Activated naive CD8-positive, alpha-beta T cell treated with anti-CD3 and anti-CD28 coated beads, Interleukin-2, amount 10 ng/mL, durations not matched to agents 7 days and 5 days (primary cell): ENCODE measurements at regions not wholly inside any gene's neighbourhood (a gene's known extent, or its start where the extent isn't known, plus 50 kb on each side); places are given as distances from the start of the nearest gene placed in this dataset.

Source experiments
- ATAC-seq: fragments of 150-1000 bp; cut with Tn5 transposase; one replicate; pipeline ENCODE4 v1.10.0; 2021; ENCODE audit warnings: low read depth, moderate library complexity
- POLR2A ChIA-PET: fragments of 350-600 bp; sonication (Branson Sonifier 250); formaldehyde crosslinking; loops from one replicate; lab custom pipeline; 2021; ENCODE audit warnings: antibody characterized with exemption; lab: Charles Lee
- DNase-seq: peaks from one replicate; pipeline ENCODE4 v3.0.0; 2021
- H3K27ac Mint-ChIP-seq: one replicate; pipeline ENCODE4 v1.8.0; 2022; ENCODE audit warnings: mild to moderate bottlenecking, mixed read lengths
- H3K27me3 Mint-ChIP-seq: one replicate; pipeline ENCODE4 v1.8.0; 2022; ENCODE audit warnings: mild to moderate bottlenecking, moderate library complexity, mixed read lengths
- H3K36me3 Mint-ChIP-seq: one replicate; pipeline ENCODE4 v1.8.0; 2021; ENCODE audit warnings: mild to moderate bottlenecking, mixed read lengths
- H3K4me1 Mint-ChIP-seq: one replicate; pipeline ENCODE4 v1.8.0; 2021; ENCODE audit warnings: mixed read lengths
- H3K4me3 Mint-ChIP-seq: one replicate; pipeline ENCODE4 v1.8.0; 2022; ENCODE audit warnings: mild to moderate bottlenecking, moderate library complexity, mixed read lengths
- H3K9me3 Mint-ChIP-seq: one replicate; pipeline ENCODE4 v1.8.0; 2021; ENCODE audit warnings: mixed read lengths

DNA sequence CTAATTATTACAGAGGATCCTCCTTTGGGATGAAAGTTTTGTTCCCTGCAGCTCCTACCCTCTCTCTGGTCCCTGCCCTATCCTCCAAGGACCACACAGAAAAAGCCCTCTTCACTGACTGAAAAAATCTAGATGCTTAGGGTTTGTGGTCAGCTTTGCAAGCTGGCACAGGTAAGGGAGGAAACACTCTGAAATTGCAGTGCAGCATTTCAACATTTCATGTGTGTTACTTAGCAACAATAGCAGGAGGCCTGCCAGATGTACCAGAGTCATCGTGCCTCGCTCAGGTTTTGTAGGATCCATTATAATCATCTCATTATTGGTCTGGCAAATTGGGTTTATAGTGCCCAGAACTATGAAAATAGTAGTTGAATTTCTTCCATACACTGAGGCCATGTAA, 109.5 kb downstream of the PALM2AKAP2 start:
- ATAC-seq (no peak), DNase-seq (no peak)
- Mint-ChIP-seq H3K4me1 (peaks cover 17% of the 10 kb centered on the region), H3K27me3 (peaks cover 3% of the 10 kb centered on the region), H3K27ac (no peak overlapping the region), H3K4me3 (no peak overlapping the region), H3K9me3 (no peaks in the 10 kb centered on the region), H3K36me3 (no peaks in the 10 kb centered on the region)
- POLR2A ChIA-PET, result no interaction called here

DNA sequence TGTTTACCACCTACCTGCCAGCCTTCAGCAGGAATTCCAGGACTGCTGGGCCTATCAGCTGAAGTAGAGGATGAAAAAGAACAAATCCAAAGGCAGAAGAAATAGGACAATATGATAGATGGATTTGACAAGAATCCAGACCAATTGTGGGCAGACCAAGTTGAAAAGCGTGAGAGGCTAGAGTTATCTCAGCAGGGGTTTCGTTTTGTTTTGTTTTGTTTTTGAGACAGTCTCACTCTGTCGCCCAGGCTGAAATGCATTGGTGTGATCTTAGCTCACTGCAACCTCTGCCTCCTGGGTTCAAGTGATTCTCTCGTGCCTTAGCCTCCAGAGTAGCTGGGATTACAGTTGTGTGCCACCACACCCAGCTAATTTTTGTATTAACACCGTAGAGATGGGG, 113.2 kb downstream of the PALM2AKAP2 start:
- Mint-ChIP-seq H3K9me3 (no peaks in the 10 kb centered on the region), H3K36me3 (no peaks in the 10 kb centered on the region), H3K4me1 (peaks cover 9% of the 10 kb centered on the region), H3K27ac (no peak overlapping the region), H3K27me3 (peaks cover 15% of the 10 kb centered on the region), H3K4me3 (no peak overlapping the region)
- ATAC-seq (no peak), DNase-seq (no peak)
- POLR2A ChIA-PET, result no interaction called here

DNA sequence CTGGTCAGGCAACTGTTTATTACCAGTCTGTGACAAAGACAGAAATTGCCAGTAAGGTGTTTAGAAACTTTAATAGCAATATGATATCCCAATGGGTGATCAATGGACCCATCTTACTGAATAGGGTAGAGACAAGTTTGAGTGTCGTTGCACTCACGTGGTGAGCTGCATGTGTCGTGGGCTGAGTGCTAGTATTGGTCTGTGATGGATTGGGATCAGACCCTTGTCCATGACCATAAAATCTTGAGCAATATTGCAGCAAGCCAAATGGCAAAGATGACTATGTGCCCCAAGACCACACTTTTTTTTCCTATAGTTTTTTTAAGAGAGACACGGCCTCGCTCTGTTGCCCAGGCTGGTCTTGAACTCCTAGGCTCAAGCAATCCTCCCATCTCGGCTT, 114.5 kb downstream of the PALM2AKAP2 start:
- Mint-ChIP-seq H3K36me3 (no peaks in the 10 kb centered on the region), H3K9me3 (no peaks in the 10 kb centered on the region), H3K4me3 (no peak overlapping the region), H3K4me1 (peaks cover 9% of the 10 kb centered on the region), H3K27me3 (peaks cover 26% of the 10 kb centered on the region), H3K27ac (no peak overlapping the region)
- no peak for DNase-seq
- POLR2A ChIA-PET, result no interaction called here
- no peak for ATAC-seq

DNA sequence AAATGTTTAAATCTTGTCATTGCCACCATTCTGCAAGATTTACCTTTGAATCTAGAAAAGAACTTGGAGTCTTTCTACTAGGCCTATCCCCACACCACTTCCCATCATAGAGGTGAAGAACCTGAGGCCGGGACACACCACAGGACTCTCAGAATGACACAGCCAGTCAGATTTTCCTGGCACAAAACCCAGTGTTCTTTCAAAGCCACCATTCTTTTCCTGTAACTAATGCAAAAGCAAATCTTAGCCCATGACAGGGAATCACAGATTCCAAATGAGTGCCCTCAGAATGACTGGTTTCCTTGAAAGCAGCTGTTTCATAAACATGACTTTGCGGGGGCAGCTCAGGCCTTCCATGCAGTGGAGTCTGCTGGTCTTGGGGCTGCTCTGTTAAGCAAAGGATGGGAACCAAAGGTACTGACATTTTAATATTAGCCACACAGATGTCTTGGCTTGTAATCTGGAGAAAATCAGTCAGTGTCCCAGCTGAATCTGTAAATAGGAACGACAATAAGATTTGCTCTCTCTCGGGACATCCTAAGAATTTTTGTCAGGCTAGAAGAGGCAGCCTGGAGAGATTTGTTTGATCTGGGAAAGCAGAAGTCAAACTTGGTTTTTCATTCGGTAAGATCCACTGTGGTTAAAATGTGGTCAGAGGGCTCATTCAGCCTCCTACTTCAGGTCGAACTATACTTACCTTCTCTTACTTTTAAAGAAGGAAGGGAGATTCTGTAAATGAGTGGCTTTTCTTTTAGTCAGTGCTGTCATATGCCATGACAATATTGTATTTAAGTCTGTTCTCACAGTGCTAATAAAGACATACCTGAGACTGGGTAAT, 115.1 kb downstream of the PALM2AKAP2 start:
- peaks cover 29% of the 10 kb centered on the region for H3K27me3 Mint-ChIP-seq
- H3K9me3 Mint-ChIP-seq, result no peaks in the 10 kb centered on the region
- DNase-seq (no peak), ATAC-seq (peak; percentile 47)
- H3K4me3 Mint-ChIP-seq, result peak overlapping the region; percentile 1
- no peaks in the 10 kb centered on the region for H3K36me3 Mint-ChIP-seq
- H3K27ac Mint-ChIP-seq, result no peak overlapping the region
- H3K4me1 Mint-ChIP-seq, result peaks cover 9% of the 10 kb centered on the region
- POLR2A ChIA-PET, result no interaction called here

DNA sequence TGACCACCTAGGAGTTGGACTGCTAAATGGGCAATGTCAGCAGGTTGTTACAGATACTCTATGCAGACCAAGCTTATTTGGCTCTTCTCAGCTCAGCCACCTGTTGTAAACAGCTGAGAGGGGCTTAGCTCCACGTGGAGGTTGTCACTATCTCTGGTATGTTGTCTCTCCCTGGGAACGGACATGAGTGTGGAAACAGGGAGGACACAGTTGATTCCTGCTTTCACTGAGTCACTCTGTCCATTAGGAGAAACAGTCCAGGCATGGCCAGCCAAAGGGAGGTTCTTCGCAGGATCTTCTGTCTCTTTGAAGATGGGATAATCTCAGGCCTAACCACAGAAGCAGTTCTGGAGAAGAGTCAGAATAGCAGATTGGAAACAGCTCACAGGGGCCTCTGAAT, 121.2 kb downstream of the PALM2AKAP2 start:
- no peak overlapping the region for H3K4me3 Mint-ChIP-seq
- H3K4me1 Mint-ChIP-seq, result peaks cover 2% of the 10 kb centered on the region
- ATAC-seq (no peak), DNase-seq (no peak)
- peaks cover 35% of the 10 kb centered on the region for H3K27me3 Mint-ChIP-seq
- H3K27ac Mint-ChIP-seq, result no peak overlapping the region
- no peaks in the 10 kb centered on the region for H3K36me3 Mint-ChIP-seq
- POLR2A ChIA-PET, result no interaction called here
- no peaks in the 10 kb centered on the region for H3K9me3 Mint-ChIP-seq

DNA sequence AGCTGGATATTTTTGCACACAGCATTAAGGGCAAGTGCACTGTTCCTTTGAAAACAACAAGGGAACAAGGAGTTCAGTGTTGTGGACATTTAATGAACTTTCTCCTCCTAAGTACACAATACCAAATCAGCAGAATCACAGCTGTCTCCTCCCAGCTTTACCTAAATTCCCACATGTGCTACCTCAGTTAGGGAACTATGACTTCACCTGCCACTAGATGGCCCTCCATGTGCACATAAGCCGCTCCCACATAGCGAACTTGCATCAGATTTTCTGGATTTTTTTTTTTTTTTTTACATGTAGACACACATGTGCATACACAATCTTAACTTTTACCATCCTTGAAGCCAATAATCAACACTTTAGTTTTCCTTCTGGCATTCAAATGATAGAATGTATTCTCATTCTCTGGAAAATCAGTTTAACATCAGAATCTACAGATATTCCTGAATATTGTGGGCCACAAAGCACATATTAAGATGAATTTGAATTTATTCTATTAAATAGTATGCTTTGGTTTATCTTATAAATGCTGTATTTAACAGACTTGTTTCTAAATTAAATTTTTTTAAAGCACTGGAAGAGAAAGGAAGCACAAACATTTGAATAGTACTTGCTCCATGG, 123.6 kb downstream of the PALM2AKAP2 start:
- ATAC-seq (peak; percentile 74), DNase-seq (no peak)
- no peak overlapping the region for H3K4me3 Mint-ChIP-seq
- H3K9me3 Mint-ChIP-seq, result no peaks in the 10 kb centered on the region
- peaks cover 2% of the 10 kb centered on the region for H3K4me1 Mint-ChIP-seq
- POLR2A ChIA-PET, result no interaction called here
- peaks cover 26% of the 10 kb centered on the region for H3K27me3 Mint-ChIP-seq
- H3K27ac Mint-ChIP-seq, result no peak overlapping the region
- no peaks in the 10 kb centered on the region for H3K36me3 Mint-ChIP-seq

DNA sequence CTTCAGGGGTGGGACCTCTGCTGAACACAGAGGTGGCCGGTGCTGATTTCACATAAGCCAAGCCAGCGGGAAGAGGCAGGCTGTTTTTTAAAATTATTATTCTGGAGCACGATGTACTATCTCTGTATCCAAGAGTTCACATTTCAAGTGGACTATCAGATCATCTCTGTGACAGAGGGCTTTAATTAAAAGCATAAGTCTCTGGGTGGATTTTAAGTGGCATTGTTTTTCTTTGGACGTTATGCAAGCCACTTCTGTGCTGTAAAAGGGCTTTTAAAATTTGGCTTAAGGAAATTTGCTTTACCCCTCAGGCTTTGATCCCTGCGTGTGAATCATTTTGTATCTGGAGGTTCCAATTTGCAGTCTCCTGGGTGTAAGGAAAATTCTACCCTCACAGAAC, 124.7 kb downstream of the PALM2AKAP2 start:
- Mint-ChIP-seq H3K27ac (no peak overlapping the region), H3K4me3 (no peak overlapping the region), H3K4me1 (peaks cover 2% of the 10 kb centered on the region), H3K9me3 (no peaks in the 10 kb centered on the region), H3K27me3 (peaks cover 18% of the 10 kb centered on the region), H3K36me3 (no peaks in the 10 kb centered on the region)
- POLR2A ChIA-PET, result no interaction called here
- DNase-seq (no peak), ATAC-seq (no peak)

DNA sequence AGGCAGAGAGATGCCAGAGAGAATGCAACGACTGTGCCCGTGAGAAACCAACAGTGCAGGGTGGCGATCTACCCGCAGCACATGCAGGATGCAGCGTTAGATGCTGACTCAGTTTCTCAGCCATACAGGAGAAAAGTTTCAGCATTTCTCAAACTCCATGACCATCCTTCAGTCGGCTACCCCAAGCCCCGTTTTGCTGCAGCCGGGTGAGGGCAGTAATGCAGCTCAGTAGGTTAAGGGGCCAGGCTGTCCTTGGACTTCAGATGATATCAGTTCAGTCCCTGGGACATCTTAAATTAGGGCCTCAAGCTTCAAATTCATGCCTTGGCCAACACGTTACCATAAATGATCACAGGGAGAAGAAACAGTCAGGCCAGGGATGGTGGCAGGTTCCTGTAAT, 125.5 kb downstream of the PALM2AKAP2 start:
- Mint-ChIP-seq H3K4me3 (no peak overlapping the region), H3K27ac (no peak overlapping the region), H3K4me1 (peaks cover 2% of the 10 kb centered on the region), H3K36me3 (no peaks in the 10 kb centered on the region), H3K27me3 (peaks cover 15% of the 10 kb centered on the region), H3K9me3 (no peaks in the 10 kb centered on the region)
- DNase-seq, result no peak
- POLR2A ChIA-PET, result no interaction called here
- ATAC-seq, result no peak

DNA sequence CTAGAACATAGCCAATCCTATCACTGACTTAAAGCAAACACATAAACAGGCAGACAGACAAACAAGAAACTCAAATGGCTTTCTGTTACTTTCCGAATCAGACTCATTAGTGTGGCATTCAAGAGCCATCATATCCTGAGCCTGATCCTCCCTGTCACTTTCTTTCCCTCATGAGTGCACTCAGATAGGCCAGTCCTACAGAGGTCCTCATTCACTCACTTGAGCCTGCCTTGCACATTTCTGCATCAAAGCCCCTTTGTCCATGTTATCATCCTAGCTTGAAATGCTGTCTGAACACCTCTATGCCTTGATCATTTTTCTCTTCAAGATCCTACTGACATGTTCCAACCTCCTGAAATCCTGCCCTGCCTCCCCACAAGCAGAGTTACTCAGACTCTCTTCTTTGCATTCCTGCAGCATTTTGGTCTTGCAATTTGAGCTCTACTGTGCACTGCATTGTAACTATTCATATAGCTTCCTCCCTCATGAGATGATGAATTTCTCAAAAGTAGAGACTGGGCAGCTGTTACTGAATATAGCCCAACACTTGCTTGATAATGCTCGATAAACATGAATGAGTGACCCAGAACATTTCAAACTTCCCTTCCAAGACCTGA, 126.9 kb downstream of the PALM2AKAP2 start:
- Mint-ChIP-seq H3K4me1 (peaks cover 2% of the 10 kb centered on the region), H3K36me3 (no peaks in the 10 kb centered on the region), H3K9me3 (no peaks in the 10 kb centered on the region), H3K4me3 (no peak overlapping the region), H3K27ac (no peak overlapping the region), H3K27me3 (peaks cover 8% of the 10 kb centered on the region)
- POLR2A ChIA-PET, result no interaction called here
- ATAC-seq (no peak), DNase-seq (no peak)

DNA sequence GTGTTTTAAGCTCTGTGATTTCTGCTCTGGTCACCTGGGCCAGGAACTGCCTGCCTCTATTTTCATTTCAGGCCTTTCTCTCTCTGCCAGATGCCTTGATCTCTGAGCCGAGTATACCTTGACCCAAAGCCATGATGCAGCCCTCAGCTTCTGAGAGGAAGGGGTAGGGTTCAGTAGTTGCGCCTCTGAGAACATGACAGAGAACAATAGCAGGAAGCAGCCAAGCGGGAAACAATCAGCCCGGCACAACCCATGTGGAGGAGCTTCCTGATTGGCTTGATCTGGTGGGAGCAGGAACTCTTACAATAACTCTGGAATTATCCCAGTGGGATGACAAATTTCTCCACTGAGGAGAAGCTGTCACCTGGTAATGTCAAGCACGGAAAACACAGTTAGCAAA, 127.4 kb downstream of the PALM2AKAP2 start:
- DNase-seq (no peak), ATAC-seq (no peak)
- Mint-ChIP-seq H3K27ac (no peak overlapping the region), H3K4me3 (no peak overlapping the region), H3K27me3 (peaks cover 8% of the 10 kb centered on the region), H3K36me3 (no peaks in the 10 kb centered on the region), H3K9me3 (no peaks in the 10 kb centered on the region), H3K4me1 (peaks cover 2% of the 10 kb centered on the region)
- POLR2A ChIA-PET, result no interaction called here

DNA sequence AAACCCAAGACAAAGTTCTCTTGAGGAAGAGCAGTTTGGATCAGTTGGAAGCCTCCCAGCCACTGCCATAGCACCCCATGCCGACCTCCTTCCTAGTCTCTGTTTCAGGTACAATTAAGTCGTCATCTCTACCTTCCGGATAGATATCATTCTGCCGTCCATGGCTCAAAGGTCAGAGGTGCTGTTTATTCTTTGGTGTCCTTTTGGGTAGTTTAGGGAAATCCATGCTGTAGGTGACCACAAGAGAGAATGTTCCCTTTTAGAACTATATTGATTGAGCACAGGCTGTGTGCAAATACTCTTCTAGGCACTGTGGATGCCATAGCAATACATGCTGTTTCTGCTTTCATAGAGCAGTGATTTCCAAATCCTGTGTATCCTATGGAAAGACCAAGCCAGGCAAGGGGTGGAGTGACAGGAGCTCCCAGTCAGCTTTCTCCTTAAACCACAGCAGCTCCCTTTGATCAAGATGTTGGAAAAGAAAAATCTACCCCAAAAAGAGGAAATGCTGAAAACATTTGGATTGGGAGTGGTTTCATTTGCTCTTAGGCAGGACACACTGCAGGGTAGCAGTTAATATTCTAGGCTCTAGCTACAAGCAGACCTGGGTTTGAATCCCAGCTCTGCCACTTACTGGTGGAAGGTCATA, 127.9 kb downstream of the PALM2AKAP2 start:
- Mint-ChIP-seq H3K27ac (no peak overlapping the region), H3K9me3 (no peaks in the 10 kb centered on the region), H3K4me1 (peaks cover 2% of the 10 kb centered on the region), H3K27me3 (peaks cover 8% of the 10 kb centered on the region), H3K36me3 (no peaks in the 10 kb centered on the region), H3K4me3 (no peak overlapping the region)
- no peak for ATAC-seq
- no peak for DNase-seq
- POLR2A ChIA-PET, result no interaction called here

DNA sequence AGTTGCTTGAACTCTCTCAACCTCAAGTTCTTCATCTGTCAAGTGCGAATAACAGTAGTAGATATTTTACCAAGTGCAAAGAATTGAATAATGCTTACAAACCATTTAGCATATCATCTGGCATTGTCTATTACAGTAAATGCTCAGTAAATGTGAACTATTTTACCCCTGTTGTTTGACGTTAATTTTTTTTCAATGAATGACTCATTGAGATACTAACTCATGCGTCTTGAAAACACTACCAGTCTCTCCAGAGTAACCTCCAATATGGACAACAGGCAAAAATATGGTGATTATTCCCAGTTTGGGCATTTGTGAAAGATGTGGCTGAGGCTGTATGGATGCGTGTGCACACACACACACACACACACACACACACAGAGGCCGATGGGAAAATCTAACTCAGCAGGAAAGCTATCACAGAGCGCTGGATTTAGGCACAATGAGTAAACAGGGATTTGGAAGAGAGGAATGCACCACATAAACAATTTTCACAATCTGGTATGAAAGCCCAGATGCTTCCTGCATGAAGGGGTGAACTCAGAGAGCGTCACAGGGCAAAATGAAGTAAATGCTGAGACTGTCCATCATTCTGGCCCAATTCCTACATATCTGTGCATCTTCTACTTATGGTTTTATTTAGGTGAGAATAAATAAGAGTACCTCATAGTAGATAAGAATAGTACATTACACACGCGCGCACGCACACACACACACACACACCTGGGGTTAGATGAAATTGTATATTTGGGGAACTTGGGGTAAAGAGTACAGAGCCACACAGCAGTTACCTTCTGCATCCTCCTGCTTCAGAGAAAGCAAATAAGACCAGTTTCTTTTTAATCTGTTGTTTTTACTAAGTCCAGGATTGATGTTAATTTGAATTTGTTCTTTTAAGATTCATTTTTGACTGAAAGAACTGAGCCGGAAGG, 128.7 kb downstream of the PALM2AKAP2 start:
- Mint-ChIP-seq H3K27me3 (peaks cover 8% of the 10 kb centered on the region), H3K36me3 (no peaks in the 10 kb centered on the region), H3K27ac (no peak overlapping the region), H3K4me1 (no peaks in the 10 kb centered on the region), H3K4me3 (no peak overlapping the region), H3K9me3 (no peaks in the 10 kb centered on the region)
- POLR2A ChIA-PET, result no interaction called here
- DNase-seq, result no peak
- no peak for ATAC-seq
